ENCODE measurements at regions not wholly inside any gene's neighbourhood (a gene's known extent, or its start where the extent isn't known, plus 50 kb on each side); places are given as distances from the start of the nearest gene placed in this dataset.
"Not testable (repeated sequence)": the region's sequence is repeated elsewhere in the genome, so short reads cannot be mapped to it uniquely, and the experiment has no call there.

DNA sequence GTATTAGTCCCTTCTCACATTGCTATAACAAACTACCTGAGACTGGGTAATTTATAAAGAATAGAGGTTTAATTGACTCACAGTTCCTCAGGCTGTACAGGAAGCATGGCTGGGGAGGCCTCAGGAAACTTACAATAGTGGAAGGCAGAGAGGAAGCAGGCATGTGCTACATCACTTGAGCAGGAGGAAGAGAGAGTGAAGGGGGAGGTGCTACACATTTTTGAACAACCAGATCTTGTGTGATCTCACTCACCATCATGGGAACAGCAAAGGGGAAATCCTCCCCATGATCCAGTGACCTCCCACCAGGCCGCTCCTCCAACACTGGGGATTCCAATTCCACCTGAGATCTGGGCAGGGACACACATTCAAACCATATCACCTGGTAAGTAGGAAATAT, 630.6 kb downstream of the QKI start:
- no peak for DNase-seq (ENCODE audit: low read depth in 1 of 2, low spot score in 1 of 2)

DNA sequence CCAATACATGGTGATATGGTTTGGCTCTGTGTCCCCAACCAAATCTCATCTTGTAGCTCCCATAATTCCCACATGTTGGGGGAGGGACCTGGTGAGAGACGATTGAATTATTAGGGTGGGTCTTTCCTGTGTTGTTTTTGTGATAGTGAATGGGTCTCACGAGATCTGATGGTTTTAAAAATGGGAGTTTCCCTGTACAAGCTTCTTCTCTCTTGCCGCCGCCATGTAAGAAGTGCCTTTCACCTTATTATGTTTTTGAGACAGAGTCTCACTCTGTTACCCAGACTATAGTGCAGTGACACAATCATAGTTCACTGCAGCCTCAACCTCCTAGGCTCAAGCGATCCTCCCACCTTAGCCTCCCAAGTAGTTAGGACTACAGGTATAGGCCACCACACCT, 629.1 kb downstream of the QKI start:
- DNase-seq (ENCODE audit: low read depth in 1 of 2, low spot score in 1 of 2), result not testable (repeated sequence)

DNA sequence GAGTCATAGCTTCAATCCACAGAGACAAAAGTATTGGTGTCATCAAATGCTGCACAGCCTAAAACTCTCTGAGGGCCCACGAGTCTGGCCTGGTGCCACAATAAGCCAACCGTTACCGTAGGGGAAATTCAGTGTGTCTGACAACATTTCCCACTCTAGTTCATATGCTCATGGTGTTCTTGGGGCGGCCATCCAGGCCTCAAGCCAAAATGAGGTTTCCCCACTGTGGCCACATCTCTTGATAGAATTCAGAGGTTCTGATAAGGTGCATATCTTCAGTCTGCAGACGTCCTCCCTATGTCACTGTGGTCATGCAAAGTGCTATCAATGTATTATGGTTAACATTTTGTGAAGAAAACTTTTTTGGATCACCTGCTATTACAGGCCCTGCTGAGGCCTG, 627.7 kb downstream of the QKI start:
- DNase-seq (ENCODE audit: low read depth in 1 of 2, low spot score in 1 of 2), result no peak

DNA sequence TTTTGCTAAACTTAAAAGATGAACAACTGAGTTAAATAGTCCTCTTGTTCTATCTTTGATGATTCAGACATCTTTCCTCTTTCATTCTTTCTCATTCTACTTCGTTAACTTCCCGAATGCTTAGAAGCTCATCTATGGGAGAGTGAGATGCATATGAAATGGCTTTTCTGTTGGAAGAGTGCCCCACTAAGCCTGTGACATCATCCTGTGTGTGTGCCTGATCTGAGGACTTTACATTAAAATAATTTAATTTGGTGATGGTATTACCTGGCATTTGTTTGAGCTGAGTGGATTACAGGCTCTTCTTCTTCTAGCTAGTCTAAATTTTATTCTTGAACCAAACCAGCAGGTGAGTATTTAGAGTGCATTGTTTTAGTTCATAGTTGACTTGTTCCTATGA, 626.5 kb downstream of the QKI start:
- no peak for DNase-seq (ENCODE audit: low read depth in 1 of 2, low spot score in 1 of 2)

DNA sequence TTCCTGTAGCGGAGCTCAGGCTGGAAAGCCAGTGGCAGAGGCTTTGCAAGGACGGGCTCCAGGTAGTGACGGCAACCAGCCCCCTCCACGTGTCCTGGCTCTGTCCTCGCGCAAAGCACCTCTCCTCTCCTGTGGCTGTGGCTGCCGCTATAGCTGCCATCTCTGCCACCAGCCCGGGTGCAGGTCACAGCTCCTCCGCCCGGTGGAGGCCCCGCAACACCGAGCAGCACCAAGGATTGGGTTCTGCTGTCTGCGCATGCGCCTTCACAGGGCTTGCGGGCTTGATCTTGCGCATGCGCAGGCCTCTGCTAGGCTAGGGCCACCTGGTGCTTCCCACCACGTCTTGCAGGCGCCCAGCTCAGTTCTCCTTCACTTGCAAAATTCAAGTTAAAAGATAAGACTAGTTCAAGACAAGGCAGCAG, 625.4 kb downstream of the QKI start:
- DNase-seq (ENCODE audit: low read depth in 1 of 2, low spot score in 1 of 2), result peak in 1 of 2 donors; percentile 29

DNA sequence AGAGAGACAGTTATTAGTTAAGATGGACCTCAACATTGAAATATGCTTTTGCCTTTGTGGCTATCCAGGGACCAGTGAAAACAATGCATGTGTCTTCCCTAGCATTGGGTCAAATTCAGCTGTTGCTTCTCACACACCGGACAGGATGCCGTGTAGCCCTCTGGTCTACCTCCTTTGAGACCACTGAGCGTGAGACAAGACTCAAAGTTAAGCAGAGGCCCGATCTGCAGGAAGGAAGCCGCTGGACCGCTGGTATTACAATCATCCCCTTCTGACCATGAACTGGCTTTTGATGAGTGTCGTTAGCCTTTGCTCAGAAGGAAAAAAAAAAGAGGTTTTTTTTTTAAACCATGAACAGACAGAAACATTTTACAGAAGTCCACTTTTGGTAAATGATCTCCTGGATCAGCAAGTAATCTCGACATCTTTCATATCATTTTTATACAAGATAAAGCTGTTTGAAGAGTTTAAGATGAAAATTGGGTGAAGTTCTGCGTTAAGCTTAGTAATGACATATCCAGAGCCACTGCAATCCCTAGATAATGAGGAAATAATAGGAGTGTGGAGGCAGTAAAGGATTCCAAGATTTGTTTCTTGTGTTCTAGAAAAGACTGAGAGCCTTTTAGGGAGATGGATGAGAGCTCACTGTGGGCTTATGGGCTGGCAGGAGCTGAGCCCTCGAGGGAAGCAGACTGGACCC, 622.8 kb downstream of the QKI start:
- DNase-seq (ENCODE audit: low read depth in 1 of 2, low spot score in 1 of 2), result no peak

DNA sequence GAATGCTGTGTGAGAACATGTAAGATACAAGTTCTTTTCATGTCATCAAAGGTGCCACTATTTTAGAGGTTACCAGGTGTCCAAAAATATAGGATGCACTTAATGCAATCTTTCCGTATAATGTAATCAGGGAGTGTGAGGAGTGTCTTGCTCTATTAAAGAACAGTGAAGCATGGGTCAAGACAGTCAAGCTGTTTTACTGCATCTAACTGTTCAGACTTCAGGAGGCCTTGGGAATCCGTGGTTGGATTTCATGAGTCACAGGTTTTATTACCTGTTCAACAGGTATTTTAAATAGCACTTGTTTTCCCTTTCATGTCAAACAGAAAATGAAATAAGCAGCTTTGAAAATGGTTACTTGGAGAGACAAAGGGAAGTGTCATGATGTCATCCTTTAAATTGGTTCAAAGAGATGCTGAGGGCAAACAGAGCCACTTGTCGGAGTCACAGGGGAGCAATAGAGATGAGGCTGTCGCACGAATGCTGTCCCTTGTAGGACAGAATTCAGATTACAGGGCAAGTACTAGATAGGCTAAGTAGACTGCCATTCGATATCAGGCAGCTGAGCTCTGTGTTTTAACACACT, 621.5 kb downstream of the QKI start:
- DNase-seq (ENCODE audit: low read depth in 1 of 2, low spot score in 1 of 2), result no peak

DNA sequence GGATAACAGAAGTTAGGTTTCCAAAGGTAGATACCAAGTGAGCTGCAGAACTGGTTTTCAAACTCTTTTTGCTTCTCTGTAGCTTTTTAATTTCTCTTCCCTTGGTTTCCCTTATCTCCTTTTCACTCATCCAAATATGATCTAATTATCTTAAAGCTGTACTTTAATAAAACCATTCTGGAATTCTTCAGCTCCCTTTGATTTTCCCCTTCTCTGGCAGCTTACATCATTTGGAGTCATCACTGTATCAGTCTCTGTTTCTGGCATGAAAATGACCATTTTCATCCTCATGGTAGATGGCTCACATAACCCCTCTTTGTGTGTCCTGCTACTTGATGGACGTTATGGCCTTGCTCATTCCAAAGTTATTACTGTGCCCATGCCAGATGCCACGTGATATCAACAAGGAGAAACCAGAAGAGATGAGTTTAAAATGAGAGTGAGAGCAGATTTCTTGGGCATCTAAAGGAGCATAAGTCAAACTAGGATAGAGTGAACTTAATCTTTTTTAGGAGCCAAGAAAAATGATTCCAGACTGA, 620.2 kb downstream of the QKI start:
- no peak for DNase-seq (ENCODE audit: low read depth in 1 of 2, low spot score in 1 of 2)

DNA sequence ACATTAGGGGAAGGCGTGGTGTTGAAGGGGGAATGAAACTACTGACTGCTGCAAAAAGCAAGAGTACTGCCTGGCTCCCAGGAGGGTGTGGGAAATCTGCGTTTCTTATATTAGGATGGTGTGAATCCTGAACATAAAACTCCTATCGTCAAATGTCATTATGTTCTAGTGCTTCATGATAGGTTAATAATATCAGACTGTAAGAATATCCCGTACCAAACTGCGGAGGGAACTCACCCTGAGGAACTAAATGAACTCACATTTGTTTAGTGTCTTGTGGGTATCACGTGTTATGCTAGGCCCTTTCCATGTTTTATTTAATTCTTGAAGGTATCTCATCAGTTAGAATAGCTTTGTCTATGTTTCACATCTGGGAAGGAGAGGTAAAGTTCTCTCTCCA, 610.7 kb downstream of the QKI start:
- no peak for DNase-seq (ENCODE audit: low read depth in 1 of 2, low spot score in 1 of 2)

DNA sequence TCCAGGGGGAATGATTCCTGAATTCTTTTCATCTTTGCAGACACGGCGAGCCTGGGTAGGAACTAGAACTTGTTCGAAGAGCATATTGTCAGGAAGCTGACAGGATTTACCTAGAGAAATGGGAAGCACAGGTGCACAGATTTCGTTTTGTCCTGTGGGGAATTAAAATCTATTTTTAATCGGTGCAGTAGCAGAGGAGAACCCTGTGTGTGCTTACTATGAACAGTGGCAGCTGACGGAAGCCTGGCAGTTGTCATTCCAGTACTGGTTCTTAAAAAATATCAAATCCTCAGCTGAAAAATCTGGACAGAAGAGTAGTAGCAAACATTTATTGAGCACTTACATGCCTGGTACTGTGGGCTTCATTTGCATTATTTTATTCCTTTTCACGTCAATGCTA, 609.0 kb downstream of the QKI start:
- DNase-seq (ENCODE audit: low read depth in 1 of 2, low spot score in 1 of 2), result no peak

DNA sequence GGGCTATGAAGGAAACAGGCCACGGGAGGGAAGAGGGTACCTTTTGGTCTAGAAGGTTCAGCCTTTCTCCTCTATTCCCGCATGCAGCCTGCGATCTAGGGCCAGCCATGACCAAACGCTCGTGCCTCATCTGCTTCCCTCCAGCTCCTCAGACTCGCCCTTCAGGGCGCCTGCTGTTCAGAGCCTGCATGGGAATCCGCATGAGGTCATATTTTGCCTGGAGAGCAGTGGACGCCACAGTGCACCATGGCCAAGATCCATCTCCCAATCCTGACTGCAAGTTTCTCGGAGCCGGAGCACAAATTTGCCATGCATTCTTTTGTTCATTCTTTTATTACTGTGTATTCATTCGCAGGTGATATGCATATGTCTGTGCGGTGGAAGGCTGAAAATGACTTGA, 608.1 kb downstream of the QKI start:
- no peak for DNase-seq (ENCODE audit: low read depth in 1 of 2, low spot score in 1 of 2)

DNA sequence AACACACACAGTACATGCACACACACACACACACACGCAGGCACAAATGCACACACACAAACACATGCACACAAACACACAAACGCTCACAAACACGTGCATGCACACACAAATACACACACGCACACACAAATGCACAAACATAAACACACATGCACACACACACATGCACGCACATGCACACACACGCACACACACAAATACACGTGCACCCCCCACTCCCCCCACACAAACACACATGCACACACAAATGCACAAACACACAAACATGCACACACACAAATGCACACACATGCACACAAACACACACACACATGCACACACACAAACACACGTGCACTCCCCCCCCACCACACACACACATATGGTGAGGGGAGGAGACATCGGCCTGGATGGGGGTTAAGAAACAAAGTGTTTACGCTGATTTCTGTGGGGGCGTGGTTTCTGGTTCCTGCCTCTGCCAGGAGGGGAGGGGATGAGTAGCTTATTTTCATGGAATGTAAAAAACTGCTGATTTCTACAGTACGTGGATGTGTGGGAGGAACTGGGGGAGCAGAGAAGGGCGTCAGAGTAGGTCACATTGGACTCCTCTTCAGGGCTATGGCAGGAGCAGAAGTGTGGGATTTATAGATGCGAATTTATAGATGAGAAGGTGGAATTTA, 607.2 kb downstream of the QKI start:
- DNase-seq (ENCODE audit: low read depth in 1 of 2, low spot score in 1 of 2), result no peak

DNA sequence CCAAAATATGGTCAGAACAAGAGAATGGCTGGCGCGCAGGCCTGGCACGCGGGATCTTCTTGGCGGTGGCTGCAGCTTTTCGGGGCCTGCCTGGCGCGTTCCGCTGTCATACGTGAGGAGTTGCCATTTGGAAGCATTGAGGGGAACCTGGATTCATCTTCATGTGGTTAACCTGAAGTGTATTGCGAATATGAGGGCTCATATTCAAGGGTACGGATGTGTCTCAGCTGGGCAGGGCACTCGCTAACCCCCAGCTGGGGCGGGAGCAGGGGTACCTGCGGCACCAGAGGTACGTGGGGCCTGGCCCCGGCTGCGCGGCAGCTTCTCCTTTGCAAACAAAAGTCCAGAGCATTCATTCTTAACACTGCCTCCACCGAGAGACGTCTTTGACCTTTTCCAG, 605.6 kb downstream of the QKI start:
- DNase-seq (ENCODE audit: low read depth in 1 of 2, low spot score in 1 of 2), result no peak

DNA sequence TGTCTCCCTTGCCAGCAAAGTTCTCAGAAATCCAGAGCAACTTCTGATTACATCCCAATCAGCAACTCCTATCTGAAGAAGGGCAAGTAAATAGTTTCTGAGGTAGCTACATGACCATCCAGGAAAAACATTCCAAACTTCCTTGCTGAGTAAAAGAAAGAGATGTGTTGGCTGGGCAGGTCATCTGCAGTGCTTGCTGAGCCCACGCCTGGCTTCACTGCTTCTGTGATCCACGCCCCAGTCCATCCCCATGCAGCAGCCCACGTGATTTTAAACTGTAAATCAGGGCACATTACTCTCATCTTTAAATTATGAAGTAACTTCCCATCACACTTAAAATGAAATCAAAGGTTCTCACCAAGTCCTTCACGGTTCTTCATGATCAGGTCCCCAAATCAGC, 603.6 kb downstream of the QKI start:
- DNase-seq (ENCODE audit: low read depth in 1 of 2, low spot score in 1 of 2), result no peak

DNA sequence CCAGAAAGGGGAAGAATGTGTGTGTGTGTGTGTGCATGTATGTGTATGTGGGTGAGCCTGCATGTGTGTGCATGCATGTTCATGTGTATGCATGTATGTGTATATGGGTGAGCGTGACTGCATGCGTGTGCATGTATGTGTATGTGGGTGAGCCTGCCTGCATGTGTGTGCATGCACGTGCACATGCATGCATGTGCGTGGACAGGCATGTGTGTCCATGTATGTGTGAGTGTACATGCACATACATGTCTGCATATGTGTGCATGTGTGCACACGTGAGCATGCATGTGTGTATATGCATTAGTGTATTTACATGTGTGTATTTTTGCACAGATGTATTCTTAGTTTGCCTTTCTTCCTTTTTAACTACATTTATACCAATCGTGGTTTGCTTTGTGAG, 601.5 kb downstream of the QKI start:
- no peak for DNase-seq (ENCODE audit: low read depth in 1 of 2, low spot score in 1 of 2)

DNA sequence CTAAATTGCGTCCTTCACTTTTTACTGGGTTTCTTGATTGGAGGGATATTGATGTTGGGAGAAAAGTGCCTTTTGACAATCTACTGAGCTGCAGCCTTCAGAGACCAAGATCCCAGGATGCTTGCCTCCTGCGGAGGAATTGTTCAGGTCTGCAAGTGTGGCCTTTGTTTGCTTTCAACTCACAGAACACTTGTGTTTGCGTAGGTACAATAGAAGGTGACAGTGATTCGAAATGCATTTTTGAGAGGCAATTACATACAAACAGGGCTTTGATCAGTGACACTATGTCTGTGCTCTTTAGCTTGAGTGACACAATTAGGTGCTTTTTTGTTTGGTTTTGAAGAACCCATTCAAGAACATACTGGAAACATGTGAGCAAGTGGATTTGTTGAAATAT, 600.6 kb downstream of the QKI start:
- no peak for DNase-seq (ENCODE audit: low read depth in 1 of 2, low spot score in 1 of 2)

DNA sequence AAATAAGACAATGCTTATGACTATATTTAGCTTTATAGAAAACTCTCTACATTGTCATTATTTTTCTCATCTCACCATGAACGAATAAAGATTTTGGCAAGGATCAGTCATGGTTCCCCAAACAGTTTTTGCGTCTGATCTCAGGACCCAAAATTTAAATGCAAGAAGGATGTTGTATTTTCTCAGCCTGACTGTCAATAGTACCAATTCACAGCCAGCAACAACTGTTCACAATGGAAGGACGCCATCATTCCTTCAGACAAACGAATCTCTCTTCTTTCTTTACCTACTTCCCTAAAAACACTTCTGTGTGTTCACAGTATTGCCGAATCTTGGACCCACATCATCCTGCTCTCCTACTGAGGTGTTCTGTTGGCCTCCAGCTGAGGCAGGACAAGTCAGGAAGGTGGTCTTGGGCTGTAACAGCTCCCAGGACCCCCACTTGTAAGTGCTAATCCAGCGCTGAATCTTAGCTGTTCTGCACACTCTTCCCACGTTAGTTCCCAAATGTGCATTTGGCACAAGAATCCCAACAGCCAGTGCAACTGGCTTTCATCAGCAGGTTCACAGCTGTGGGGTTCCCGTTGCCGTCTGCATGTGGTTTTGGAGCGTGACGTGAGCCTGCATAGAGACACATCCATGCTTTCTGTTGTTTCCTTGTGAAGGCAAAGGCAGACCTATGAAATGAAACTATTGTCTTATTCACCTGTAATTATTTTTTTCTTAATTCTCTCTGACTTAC, 600.0 kb downstream of the QKI start:
- no peak for DNase-seq (ENCODE audit: low read depth in 1 of 2, low spot score in 1 of 2)

DNA sequence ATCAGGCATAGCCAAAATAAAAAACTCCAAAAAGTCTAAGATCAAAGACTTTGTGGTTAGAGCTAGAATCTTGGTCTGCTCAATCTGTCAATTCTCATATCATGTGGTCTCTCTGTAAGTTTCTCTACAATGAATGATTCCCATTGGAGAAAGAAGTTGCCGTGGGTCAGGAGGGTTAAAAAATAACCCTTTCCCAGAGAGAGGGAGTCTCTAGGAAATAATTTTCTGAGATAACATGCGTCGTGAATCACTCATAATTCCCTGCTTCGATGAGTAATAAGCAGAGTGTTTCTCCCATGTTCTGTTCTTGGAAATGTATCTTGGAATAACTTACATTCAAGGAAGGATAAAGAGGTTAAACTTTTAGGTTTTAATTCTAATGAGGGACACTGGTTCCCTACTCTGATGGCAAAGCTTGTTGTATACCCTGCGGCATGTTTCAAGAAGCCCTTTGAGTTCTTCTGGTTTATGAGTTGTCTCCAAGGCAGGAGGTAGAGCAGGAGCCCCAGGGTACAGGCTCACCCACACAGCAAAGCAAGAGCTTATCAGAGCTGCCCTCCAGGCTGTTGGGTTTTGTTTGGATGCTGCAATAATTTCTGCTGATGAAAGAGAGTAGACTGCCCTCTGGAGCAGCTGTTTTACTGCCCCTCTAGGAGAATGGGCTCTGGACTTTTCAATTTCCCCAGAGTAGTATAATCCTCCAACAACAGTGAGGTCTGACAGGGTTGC, 599.1 kb downstream of the QKI start:
- DNase-seq (ENCODE audit: low read depth in 1 of 2, low spot score in 1 of 2), result no peak

DNA sequence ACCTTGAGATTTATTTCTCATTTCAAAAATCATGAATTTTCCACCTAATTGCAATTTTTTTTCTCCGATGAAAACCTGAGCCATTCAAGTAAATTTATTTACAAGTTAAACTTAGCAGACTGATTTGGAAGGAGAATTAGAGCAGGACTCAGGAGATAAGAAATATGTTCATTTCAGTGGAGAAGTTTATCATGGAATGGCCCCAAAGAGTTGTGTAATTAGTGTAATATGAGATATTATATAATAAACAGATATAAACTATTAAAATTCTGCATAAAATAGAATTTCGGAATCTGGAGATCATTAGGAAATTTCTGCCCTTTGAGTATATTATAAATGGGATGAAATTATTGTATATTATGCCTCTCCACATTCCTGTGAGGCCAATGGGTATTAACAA, 596.8 kb downstream of the QKI start:
- no peak for DNase-seq (ENCODE audit: low read depth in 1 of 2, low spot score in 1 of 2)

DNA sequence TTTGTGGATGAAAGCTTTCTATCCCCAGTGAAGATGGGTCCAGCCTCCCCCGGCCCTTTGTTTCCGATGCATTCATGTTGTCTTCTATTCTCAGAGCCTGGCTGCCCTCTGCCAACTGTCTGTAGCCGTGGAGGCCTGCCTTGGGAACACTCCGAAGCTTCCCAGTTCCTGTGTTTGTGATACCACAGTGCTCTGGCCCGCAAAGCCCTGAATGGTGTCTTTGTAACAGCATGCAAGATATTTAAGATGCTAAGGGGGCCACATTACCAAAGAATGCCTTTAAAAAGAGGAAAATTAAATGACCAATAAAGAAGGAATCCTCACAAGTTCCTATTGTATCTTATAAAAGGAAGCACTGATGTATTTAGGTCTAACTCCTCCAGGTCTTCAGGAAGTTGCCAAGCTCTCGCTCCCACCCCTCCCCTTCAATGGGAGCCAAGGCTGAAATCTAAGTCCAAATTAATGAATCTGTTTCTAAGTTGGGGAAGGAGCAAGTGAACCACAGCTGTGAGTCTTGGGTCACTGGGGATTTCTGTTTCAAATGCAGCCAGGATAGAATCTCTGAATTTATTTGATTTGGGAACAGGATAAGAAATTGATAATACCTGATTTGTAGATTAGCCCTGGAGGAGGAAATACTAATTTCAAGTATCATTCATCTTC, 596.1 kb downstream of the QKI start:
- DNase-seq (ENCODE audit: low read depth in 1 of 2, low spot score in 1 of 2), result no peak

DNA sequence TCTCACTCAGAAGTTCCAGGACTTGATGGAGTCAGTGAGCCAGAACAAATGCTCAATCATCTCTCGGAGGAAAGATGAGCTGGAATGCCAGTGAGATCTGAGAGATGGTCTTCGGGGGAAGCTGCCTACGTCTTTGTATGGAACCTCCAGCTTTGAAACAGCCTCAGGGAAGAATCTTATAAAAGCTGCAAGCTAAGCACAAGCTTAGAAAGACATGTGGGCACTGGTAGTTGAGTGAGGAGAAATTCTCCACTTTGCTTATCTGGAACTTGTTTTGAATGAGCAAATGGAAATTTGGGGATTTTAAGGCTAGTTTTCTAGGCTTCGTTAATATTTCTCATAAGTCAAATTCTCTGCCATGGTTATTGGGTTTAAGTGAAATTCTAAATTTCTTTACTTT, 594.4 kb downstream of the QKI start:
- DNase-seq (ENCODE audit: low read depth in 1 of 2, low spot score in 1 of 2), result no peak
